WTC11 (cell line): ENCODE measurements at regions not wholly inside any gene's neighbourhood (a gene's known extent, or its start where the extent isn't known, plus 50 kb on each side); places are given as distances from the start of the nearest gene placed in this dataset.

Experiments used
- IRF2 ChIP-seq: sonication (generic); formaldehyde crosslinking; IDR thresholded peaks from 2 replicates; pipeline ENCODE4 v1.8.0; 2022; ENCODE audit warnings: low read depth, missing genetic modification reagents, borderline replicate concordance
- JUN ChIP-seq: sonication (generic); formaldehyde crosslinking; IDR thresholded peaks from 2 replicates; pipeline ENCODE4 v1.8.0; 2023; ENCODE audit warnings: mild to moderate bottlenecking, missing genetic modification reagents
- TP53 ChIP-seq: sonication (generic); formaldehyde crosslinking; IDR thresholded peaks from 2 replicates; pipeline ENCODE4 v1.8.1; 2023; ENCODE audit warnings: mild to moderate bottlenecking, missing genetic modification reagents
- ZBTB21 ChIP-seq: sonication (generic); formaldehyde crosslinking; IDR thresholded peaks from 2 replicates; pipeline ENCODE4 v1.8.1; 2023; ENCODE audit warnings: mild to moderate bottlenecking, missing genetic modification reagents, borderline replicate concordance
- TF ChIP-seq, protein P1 (sequence below): sonication (generic); formaldehyde crosslinking; IDR thresholded peaks from 2 replicates; pipeline ENCODE4 v1.8.0; 2022; ENCODE audit warnings: mild to moderate bottlenecking, missing genetic modification reagents
- TF ChIP-seq, protein P2 (sequence below): sonication (generic); formaldehyde crosslinking; IDR thresholded peaks from 2 replicates; pipeline ENCODE4 v1.8.0; 2022; ENCODE audit warnings: mild to moderate bottlenecking, missing genetic modification reagents
- TF ChIP-seq, protein P3 (sequence below): sonication (generic); formaldehyde crosslinking; IDR thresholded peaks from 2 replicates; pipeline ENCODE4 v1.8.0; 2023; ENCODE audit warnings: missing genetic modification reagents, mild to moderate bottlenecking, borderline replicate concordance
- TF ChIP-seq, protein P4 (sequence below): fragments of 200-600 bp; IDR thresholded peaks from 2 replicates; pipeline ENCODE4 v1.8.0; 2022; ENCODE audit warnings: antibody characterized with exemption

DNA sequence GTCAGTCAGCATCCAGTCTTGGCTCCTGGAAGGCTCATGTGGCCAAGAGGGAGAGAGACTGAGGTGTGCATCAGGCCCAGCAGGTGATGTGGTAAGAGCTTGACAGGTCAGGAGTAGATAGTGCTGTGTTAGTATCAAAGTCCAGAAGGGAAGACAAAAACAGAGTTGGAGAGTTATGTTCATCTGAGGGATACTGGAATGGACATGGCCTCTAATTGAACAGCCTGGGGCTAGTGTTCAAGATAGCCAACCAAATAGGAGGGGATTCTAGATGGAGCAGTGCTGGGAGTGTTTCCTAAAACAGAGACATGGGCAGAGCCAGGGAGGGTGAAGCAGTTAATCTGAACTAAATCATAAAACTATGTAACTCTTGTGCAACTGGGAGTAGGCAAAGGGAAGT is 120.7 kb upstream of the MARK1 start:
- TF ChIP-seq ZBTB21 (no peak), IRF2 (no peak), TP53 (no peak), JUN (CRISPR knock-in tag) (no peak)
- TF ChIP-seq, protein P1, sequence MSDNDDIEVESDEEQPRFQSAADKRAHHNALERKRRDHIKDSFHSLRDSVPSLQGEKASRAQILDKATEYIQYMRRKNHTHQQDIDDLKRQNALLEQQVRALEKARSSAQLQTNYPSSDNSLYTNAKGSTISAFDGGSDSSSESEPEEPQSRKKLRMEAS (CRISPR knock-in tag) = no peak
- TF ChIP-seq, protein P2, sequence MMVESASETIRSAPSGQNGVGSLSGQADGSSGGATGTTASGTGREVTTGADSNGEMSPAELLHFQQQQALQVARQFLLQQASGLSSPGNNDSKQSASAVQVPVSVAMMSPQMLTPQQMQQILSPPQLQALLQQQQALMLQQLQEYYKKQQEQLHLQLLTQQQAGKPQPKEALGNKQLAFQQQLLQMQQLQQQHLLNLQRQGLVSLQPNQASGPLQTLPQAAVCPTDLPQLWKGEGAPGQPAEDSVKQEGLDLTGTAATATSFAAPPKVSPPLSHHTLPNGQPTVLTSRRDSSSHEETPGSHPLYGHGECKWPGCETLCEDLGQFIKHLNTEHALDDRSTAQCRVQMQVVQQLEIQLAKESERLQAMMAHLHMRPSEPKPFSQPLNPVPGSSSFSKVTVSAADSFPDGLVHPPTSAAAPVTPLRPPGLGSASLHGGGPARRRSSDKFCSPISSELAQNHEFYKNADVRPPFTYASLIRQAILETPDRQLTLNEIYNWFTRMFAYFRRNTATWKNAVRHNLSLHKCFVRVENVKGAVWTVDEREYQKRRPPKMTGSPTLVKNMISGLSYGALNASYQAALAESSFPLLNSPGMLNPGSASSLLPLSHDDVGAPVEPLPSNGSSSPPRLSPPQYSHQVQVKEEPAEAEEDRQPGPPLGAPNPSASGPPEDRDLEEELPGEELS (CRISPR knock-in tag) = no peak
- TF ChIP-seq, protein P3, sequence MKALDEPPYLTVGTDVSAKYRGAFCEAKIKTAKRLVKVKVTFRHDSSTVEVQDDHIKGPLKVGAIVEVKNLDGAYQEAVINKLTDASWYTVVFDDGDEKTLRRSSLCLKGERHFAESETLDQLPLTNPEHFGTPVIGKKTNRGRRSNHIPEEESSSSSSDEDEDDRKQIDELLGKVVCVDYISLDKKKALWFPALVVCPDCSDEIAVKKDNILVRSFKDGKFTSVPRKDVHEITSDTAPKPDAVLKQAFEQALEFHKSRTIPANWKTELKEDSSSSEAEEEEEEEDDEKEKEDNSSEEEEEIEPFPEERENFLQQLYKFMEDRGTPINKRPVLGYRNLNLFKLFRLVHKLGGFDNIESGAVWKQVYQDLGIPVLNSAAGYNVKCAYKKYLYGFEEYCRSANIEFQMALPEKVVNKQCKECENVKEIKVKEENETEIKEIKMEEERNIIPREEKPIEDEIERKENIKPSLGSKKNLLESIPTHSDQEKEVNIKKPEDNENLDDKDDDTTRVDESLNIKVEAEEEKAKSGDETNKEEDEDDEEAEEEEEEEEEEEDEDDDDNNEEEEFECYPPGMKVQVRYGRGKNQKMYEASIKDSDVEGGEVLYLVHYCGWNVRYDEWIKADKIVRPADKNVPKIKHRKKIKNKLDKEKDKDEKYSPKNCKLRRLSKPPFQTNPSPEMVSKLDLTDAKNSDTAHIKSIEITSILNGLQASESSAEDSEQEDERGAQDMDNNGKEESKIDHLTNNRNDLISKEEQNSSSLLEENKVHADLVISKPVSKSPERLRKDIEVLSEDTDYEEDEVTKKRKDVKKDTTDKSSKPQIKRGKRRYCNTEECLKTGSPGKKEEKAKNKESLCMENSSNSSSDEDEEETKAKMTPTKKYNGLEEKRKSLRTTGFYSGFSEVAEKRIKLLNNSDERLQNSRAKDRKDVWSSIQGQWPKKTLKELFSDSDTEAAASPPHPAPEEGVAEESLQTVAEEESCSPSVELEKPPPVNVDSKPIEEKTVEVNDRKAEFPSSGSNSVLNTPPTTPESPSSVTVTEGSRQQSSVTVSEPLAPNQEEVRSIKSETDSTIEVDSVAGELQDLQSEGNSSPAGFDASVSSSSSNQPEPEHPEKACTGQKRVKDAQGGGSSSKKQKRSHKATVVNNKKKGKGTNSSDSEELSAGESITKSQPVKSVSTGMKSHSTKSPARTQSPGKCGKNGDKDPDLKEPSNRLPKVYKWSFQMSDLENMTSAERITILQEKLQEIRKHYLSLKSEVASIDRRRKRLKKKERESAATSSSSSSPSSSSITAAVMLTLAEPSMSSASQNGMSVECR (CRISPR knock-in tag) = no peak
- TF ChIP-seq, protein P4, sequence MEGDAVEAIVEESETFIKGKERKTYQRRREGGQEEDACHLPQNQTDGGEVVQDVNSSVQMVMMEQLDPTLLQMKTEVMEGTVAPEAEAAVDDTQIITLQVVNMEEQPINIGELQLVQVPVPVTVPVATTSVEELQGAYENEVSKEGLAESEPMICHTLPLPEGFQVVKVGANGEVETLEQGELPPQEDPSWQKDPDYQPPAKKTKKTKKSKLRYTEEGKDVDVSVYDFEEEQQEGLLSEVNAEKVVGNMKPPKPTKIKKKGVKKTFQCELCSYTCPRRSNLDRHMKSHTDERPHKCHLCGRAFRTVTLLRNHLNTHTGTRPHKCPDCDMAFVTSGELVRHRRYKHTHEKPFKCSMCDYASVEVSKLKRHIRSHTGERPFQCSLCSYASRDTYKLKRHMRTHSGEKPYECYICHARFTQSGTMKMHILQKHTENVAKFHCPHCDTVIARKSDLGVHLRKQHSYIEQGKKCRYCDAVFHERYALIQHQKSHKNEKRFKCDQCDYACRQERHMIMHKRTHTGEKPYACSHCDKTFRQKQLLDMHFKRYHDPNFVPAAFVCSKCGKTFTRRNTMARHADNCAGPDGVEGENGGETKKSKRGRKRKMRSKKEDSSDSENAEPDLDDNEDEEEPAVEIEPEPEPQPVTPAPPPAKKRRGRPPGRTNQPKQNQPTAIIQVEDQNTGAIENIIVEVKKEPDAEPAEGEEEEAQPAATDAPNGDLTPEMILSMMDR = no peak
